BJ (cell line): ENCODE measurements at regions not wholly inside any gene's neighbourhood (a gene's known extent, or its start where the extent isn't known, plus 50 kb on each side); places are given as distances from the start of the nearest gene placed in this dataset.

Experiments
- CTCF ChIA-PET: fragments of 350-600 bp; formaldehyde crosslinking; extraction: SDS; loops from one replicate; lab custom pipeline; 2021; ENCODE audit warnings: antibody characterized with exemption, inconsistent platforms; lab: Yijun Ruan, JAX
- POLR2A ChIA-PET: fragments of 300-600 bp; sonication (Branson Sonifier 250); formaldehyde crosslinking; extraction: SDS; loops from one replicate; lab custom pipeline; 2021; ENCODE audit warnings: antibody characterized with exemption; lab: Charles Lee
- DNase-seq: peaks from one replicate; pipeline ENCODE4 v3.0.0-alpha.2; 2011; ENCODE audit warnings: low read depth
- H3K27me3 ChIP-seq: 2 replicates; pipeline ENCODE4 v1.6.0; 2011; ENCODE audit warnings: low read length; ENCODE audit not compliant: control insufficient read depth, insufficient read depth
- H3K36me3 ChIP-seq: 2 replicates; pipeline ENCODE4 v1.5.1; 2011; ENCODE audit warnings: low read length; ENCODE audit not compliant: control insufficient read depth, insufficient read depth
- H3K4me3 ChIP-seq: 2 replicates; pipeline ENCODE4 v1.5.1; 2011; ENCODE audit warnings: low read depth, mild to moderate bottlenecking, control low read depth, low read length
- CTCF ChIP-seq: IDR thresholded peaks from 2 replicates; pipeline ENCODE4 v1.5.1; 2011; ENCODE audit warnings: low read depth, mild to moderate bottlenecking, control low read depth, inconsistent platforms, low read length, moderate library complexity; ENCODE audit not compliant: insufficient read depth

GRCh38 chr11:69413015-69413801 lies 68.3 kb upstream of the LINC01488 start:
- CTCF ChIA-PET = no interaction called here

GRCh38 chr11:69413993-69414392 lies 67.5 kb upstream of the LINC01488 start:
- POLR2A ChIA-PET = no interaction called here
- Histone ChIP-seq H3K4me3 (no peak overlapping the region), H3K27me3 (no peaks in the 10 kb centered on the region), H3K36me3 (no peaks in the 10 kb centered on the region)
- no peak for TF ChIP-seq CTCF
- no peak for DNase-seq
- CTCF ChIA-PET = interaction anchor here (1.1 kb wide), 1 partner anchor 10 kb away, joined by 3 read pairs; no protein-coding TSS in a partner anchor

More at GRCh38 chr11:69413015-69413801, 68.3 kb upstream of the LINC01488 start:
- POLR2A ChIA-PET = no interaction called here
- TF ChIP-seq CTCF = no peak
- H3K36me3 ChIP-seq = no peaks in the 10 kb centered on the region
- no peak for DNase-seq
- no peaks in the 10 kb centered on the region for H3K27me3 ChIP-seq
- H3K4me3 ChIP-seq = no peak overlapping the region

- Histone ChIP-seq H3K4me3 (no peak overlapping the region), H3K27me3 (no peaks in the 10 kb centered on the region), H3K36me3 (no peaks in the 10 kb centered on the region)
- ChIA-PET POLR2A (no interaction called here), CTCF (interaction anchor here (0.8 to 1.1 kb wide), 2 partner anchors 11 to 284 kb away, joined by 3 read pairs; no protein-coding TSS in a partner anchor)
- no peak for TF ChIP-seq CTCF
- DNase-seq = no peak
These were observed 66.7 kb upstream of the LINC01488 start for GRCh38 chr11:69414773-69415187.

- POLR2A ChIA-PET = no interaction called here
- no peak for TF ChIP-seq CTCF
- Histone ChIP-seq H3K36me3 (no peaks in the 10 kb centered on the region), H3K27me3 (no peaks in the 10 kb centered on the region), H3K4me3 (no peak overlapping the region)
- DNase-seq = no peak
- CTCF ChIA-PET = interaction anchor here (0.8 to 1.1 kb wide), 2 partner anchors 12 to 284 kb away, joined by 3 read pairs; no protein-coding TSS in a partner anchor
These were observed 65.9 kb upstream of the LINC01488 start for GRCh38 chr11:69415411-69416142.

- H3K36me3 ChIP-seq = no peaks in the 10 kb centered on the region
- ChIA-PET POLR2A (interaction anchor here (0.6 kb wide), 2 partner anchors 13 to 223 kb away, joined by 3 to 7 read pairs; no protein-coding TSS in a partner anchor), CTCF (no interaction called here)
- H3K27me3 ChIP-seq = no peaks in the 10 kb centered on the region
- H3K4me3 ChIP-seq = no peak overlapping the region
- TF ChIP-seq CTCF = no peak
- DNase-seq = no peak
These were observed 65.3 kb upstream of the LINC01488 start for GRCh38 chr11:69416143-69416515.
